ENCODE measurements at regions not wholly inside any gene's neighbourhood (a gene's known extent, or its start where the extent isn't known, plus 50 kb on each side); places are given as distances from the start of the nearest gene placed in this dataset.

GRCh38 chr4:18973296-18973695 lies 951.7 kb upstream of the LCORL start:
- Histone ChIP-seq H3K18ac (ENCODE audit: insufficient read length, low read depth, low read length) (no peak overlapping the region), H4K5ac (ENCODE audit: insufficient read length, low read depth, low read length) (no peak overlapping the region), H3K9ac (ENCODE audit: extremely low read depth, insufficient read length, low read length) (no peak overlapping the region), H3K23me2 (ENCODE audit: insufficient read length, low read depth, low read length, poor library complexity, severe bottlenecking) (no peaks in the 10 kb centered on the region), H2AFZ (ENCODE audit: low read length) (no peak overlapping the region), H3K4me2 (ENCODE audit: insufficient read depth, insufficient read length, low read length) (no peak overlapping the region), H3K9me3 (ENCODE audit: control insufficient read depth, low read depth, low read length) (no peaks in the 10 kb centered on the region), H2BK120ac (ENCODE audit: low read depth, low read length, poor library complexity, severe bottlenecking) (no peak overlapping the region), H3K79me1 (ENCODE audit: insufficient read depth, low read depth, low read length, poor library complexity, severe bottlenecking) (no peaks in the 10 kb centered on the region), H3K14ac (ENCODE audit: insufficient read depth, low read length) (no peak overlapping the region), H2BK20ac (ENCODE audit: low read depth, low read length, poor library complexity, severe bottlenecking) (no peak overlapping the region), H2BK12ac (ENCODE audit: insufficient read length, low read depth, low read length) (no peak overlapping the region), H2BK5ac (ENCODE audit: insufficient read length, low read length) (no peak overlapping the region), H4K91ac (ENCODE audit: insufficient read length, low read depth, low read length) (no peak overlapping the region), H4K20me1 (ENCODE audit: control insufficient read depth, insufficient read depth, insufficient read length) (no peaks in the 10 kb centered on the region), H3T11ph (ENCODE audit: low read length) (no peak overlapping the region), H2AK5ac (ENCODE audit: insufficient read length, low read length) (no peak overlapping the region), H3K4me1 (ENCODE audit: insufficient read depth, low read length) (no peaks in the 10 kb centered on the region), H3K27me3 (ENCODE audit: insufficient read depth, low read length) (no peaks in the 10 kb centered on the region), H3K56ac (ENCODE audit: insufficient read length, low read depth, low read length) (no peak overlapping the region), H4K8ac (replicated peaks; ENCODE audit: insufficient read length, low read depth, low read length) (no peak overlapping the region), H3K79me2 (ENCODE audit: insufficient read depth, low read length) (no peaks in the 10 kb centered on the region), H3K4ac (ENCODE audit: low read depth, low read length) (no peak overlapping the region), H3K23ac (ENCODE audit: insufficient read length, low read depth, low read length) (no peak overlapping the region), H3K27ac (ENCODE audit: insufficient read length, low read depth, low read length) (no peak overlapping the region), H2BK15ac (ENCODE audit: low read depth, low read length) (no peak overlapping the region)
- no peaks in the 10 kb centered on the region for H3K4me1 Mint-ChIP-seq
- TF ChIP-seq CTCF (conservative IDR thresholded peaks at IDR 0.05), result no peak
- no CpG with 5 or more reads among the region's 1 CpG for WGBS (ENCODE audit: extremely low coverage, insufficient read length, low lambda C conversion rate)
- no peak overlapping the region for H3K27ac Mint-ChIP-seq
- peaks cover 3 to 14% (median 5%) of the 10 kb centered on the region in 3 experiments for H3K36me3 Mint-ChIP-seq (ENCODE audit: insufficient read depth in 1 of 3, low read depth in 3 of 3)
- no peak overlapping the region for H3K4me3 Mint-ChIP-seq
- H3K9me3 Mint-ChIP-seq, result peaks cover 7 to 14% of the 10 kb centered on the region in 2 experiments; a peak in 4 of 5 replicates
- H3K27me3 Mint-ChIP-seq (ENCODE audit: low read depth), result no peaks in the 10 kb centered on the region
- DNase-seq, result no peak
